H9 (cell line): ENCODE measurements at regions not wholly inside any gene's neighbourhood (a gene's known extent, or its start where the extent isn't known, plus 50 kb on each side); places are given as distances from the start of the nearest gene placed in this dataset.
"Not testable (repeated sequence)": the region's sequence is repeated elsewhere in the genome, so short reads cannot be mapped to it uniquely, and the experiment has no call there.

ENCODE experiments used
- DNase-seq: peaks from one replicate; pipeline ENCODE4 v3.0.0-alpha.2; 2017
- H2AFZ ChIP-seq: one replicate; pipeline ENCODE4 v1.6.1; 2013; ENCODE audit warnings: mild to moderate bottlenecking, low read length, control low read depth, moderate library complexity
- H2AK5ac ChIP-seq: 2 replicates; pipeline ENCODE4 v1.6.1; 2013; ENCODE audit warnings: low read length, control low read depth, mixed read lengths; ENCODE audit not compliant: insufficient read length
- H2BK120ac ChIP-seq: one replicate; pipeline ENCODE4 v1.6.1; 2013; ENCODE audit warnings: low read depth, mild to moderate bottlenecking, low read length, control low read depth, inconsistent platforms; ENCODE audit not compliant: poor library complexity, severe bottlenecking
- H2BK12ac ChIP-seq: 2 replicates; pipeline ENCODE4 v1.6.1; 2013; ENCODE audit warnings: low read length, control low read depth, mixed read lengths, low read depth; ENCODE audit not compliant: insufficient read length
- H2BK15ac ChIP-seq: 2 replicates; pipeline ENCODE4 v1.6.1; 2013; ENCODE audit warnings: low read depth, low read length, control low read depth
- H2BK20ac ChIP-seq: one replicate; pipeline ENCODE4 v1.6.1; 2013; ENCODE audit warnings: low read depth, mild to moderate bottlenecking, low read length, control low read depth, inconsistent platforms; ENCODE audit not compliant: poor library complexity, severe bottlenecking
- H2BK5ac ChIP-seq: 2 replicates; pipeline ENCODE4 v1.6.1; 2013; ENCODE audit warnings: low read length, control low read depth, mixed read lengths; ENCODE audit not compliant: insufficient read length
- H3K14ac ChIP-seq: 2 replicates; pipeline ENCODE4 v1.6.1; 2013; ENCODE audit warnings: low read length, control low read depth; ENCODE audit not compliant: insufficient read depth
- H3K18ac ChIP-seq: 2 replicates; pipeline ENCODE4 v1.6.1; 2013; ENCODE audit warnings: low read depth, mild to moderate bottlenecking, mixed read lengths, low read length, control low read depth; ENCODE audit not compliant: insufficient read length
- H3K23ac ChIP-seq: 2 replicates; pipeline ENCODE4 v1.6.1; 2013; ENCODE audit warnings: low read length, control low read depth, mixed read lengths, low read depth; ENCODE audit not compliant: insufficient read length
- H3K23me2 ChIP-seq: 2 replicates; pipeline ENCODE4 v1.6.1; 2013; ENCODE audit warnings: low read depth, mild to moderate bottlenecking, mixed read lengths, low read length, control low read depth; ENCODE audit not compliant: insufficient read length, poor library complexity, severe bottlenecking
- H3K27ac ChIP-seq: 2 replicates; pipeline ENCODE4 v1.5.1; 2013; ENCODE audit warnings: low read length, control low read depth, mixed read lengths, low read depth; ENCODE audit not compliant: insufficient read length
- H3K27me3 ChIP-seq: 2 replicates; pipeline ENCODE4 v1.6.1; 2013; ENCODE audit warnings: low read length, control low read depth, inconsistent platforms; ENCODE audit not compliant: insufficient read depth
- H3K4ac ChIP-seq: 2 replicates; pipeline ENCODE4 v1.6.1; 2013; ENCODE audit warnings: low read depth, mild to moderate bottlenecking, control low read depth, inconsistent platforms, low read length, moderate library complexity
- H3K4me1 ChIP-seq: 2 replicates; pipeline ENCODE4 v1.6.1; 2013; ENCODE audit warnings: low read length, control low read depth, inconsistent platforms; ENCODE audit not compliant: insufficient read depth
- H3K4me2 ChIP-seq: 2 replicates; pipeline ENCODE4 v1.6.1; 2013; ENCODE audit warnings: low read length, control low read depth, mixed read lengths; ENCODE audit not compliant: insufficient read length, insufficient read depth
- H3K56ac ChIP-seq: 2 replicates; pipeline ENCODE4 v1.6.1; 2013; ENCODE audit warnings: low read depth, mild to moderate bottlenecking, mixed read lengths, low read length, control low read depth; ENCODE audit not compliant: insufficient read length
- H3K79me1 ChIP-seq: 2 replicates; pipeline ENCODE4 v1.6.1; 2013; ENCODE audit warnings: low read depth, mild to moderate bottlenecking, moderate library complexity, low read length, control low read depth, inconsistent platforms; ENCODE audit not compliant: insufficient read depth, poor library complexity, severe bottlenecking
- H3K79me2 ChIP-seq: 2 replicates; pipeline ENCODE4 v1.6.1; 2013; ENCODE audit warnings: low read length, control low read depth, inconsistent platforms; ENCODE audit not compliant: insufficient read depth
- H3K9ac ChIP-seq: 2 replicates; pipeline ENCODE4 v1.6.1; 2013; ENCODE audit warnings: low read length, control low read depth, mixed read lengths; ENCODE audit not compliant: insufficient read length; ENCODE audit errors: extremely low read depth
- H3K9me3 ChIP-seq: one replicate; pipeline ENCODE4 v1.6.1; 2013; ENCODE audit warnings: low read depth, low read length, inconsistent platforms; ENCODE audit not compliant: control insufficient read depth
- H3T11ph ChIP-seq: one replicate; pipeline ENCODE4 v1.6.1; 2013; ENCODE audit warnings: mild to moderate bottlenecking, low read length, control low read depth, inconsistent platforms
- H4K20me1 ChIP-seq: one replicate; pipeline ENCODE4 v1.6.1; 2013; ENCODE audit not compliant: control insufficient read depth, insufficient read length, insufficient read depth
- H4K5ac ChIP-seq: 2 replicates; pipeline ENCODE4 v1.6.1; 2013; ENCODE audit warnings: low read depth, mild to moderate bottlenecking, mixed read lengths, low read length, control low read depth; ENCODE audit not compliant: insufficient read length
- H4K8ac ChIP-seq: replicated peaks from 2 replicates; pipeline ENCODE4 v1.6.1; 2013; ENCODE audit warnings: low read length, control low read depth, mixed read lengths, low read depth; ENCODE audit not compliant: insufficient read length
- H4K91ac ChIP-seq: 2 replicates; pipeline ENCODE4 v1.6.1; 2013; ENCODE audit warnings: low read depth, mild to moderate bottlenecking, moderate library complexity, mixed read lengths, low read length, control low read depth; ENCODE audit not compliant: insufficient read length
- H3K27ac Mint-ChIP-seq, 3 experiments: 2 replicates in 2 of 3; 3 replicates in 1 of 3; pipeline ENCODE4 v1.8.0; 2020 to 2021; ENCODE audit warnings: mixed read lengths in 3 of 3, mild to moderate bottlenecking in 1 of 3, moderate library complexity in 1 of 3
- H3K27me3 Mint-ChIP-seq: 2 replicates; pipeline ENCODE4 v1.8.0; 2021; ENCODE audit warnings: low read depth, mild to moderate bottlenecking, moderate library complexity, mixed read lengths
- H3K36me3 Mint-ChIP-seq, 3 experiments: 2 replicates in 2 of 3; 3 replicates in 1 of 3; pipeline ENCODE4 v1.8.0; 2020 to 2021; ENCODE audit warnings: low read depth in 3 of 3, mixed read lengths in 3 of 3; ENCODE audit not compliant: insufficient read depth in 1 of 3
- H3K4me1 Mint-ChIP-seq, 2 experiments: 2 replicates each; pipeline ENCODE4 v1.8.0; 2020; ENCODE audit warnings: mixed read lengths in 2 of 2
- H3K4me3 Mint-ChIP-seq, 2 experiments: 2 replicates in 1 of 2; 3 replicates in 1 of 2; pipeline ENCODE4 v1.8.0; 2020 to 2021; ENCODE audit warnings: mild to moderate bottlenecking in 2 of 2, mixed read lengths in 2 of 2, moderate library complexity in 1 of 2
- H3K9me3 Mint-ChIP-seq, 2 experiments: 2 replicates in 1 of 2; 3 replicates in 1 of 2; pipeline ENCODE4 v1.8.0; 2020; ENCODE audit warnings: mild to moderate bottlenecking in 2 of 2, mixed read lengths in 2 of 2, moderate library complexity in 1 of 2
- CTCF ChIP-seq: fragments of 200-600 bp; sonication (generic); conservative IDR thresholded peaks from 3 replicates; pipeline ENCODE4 v1.8.0; 2021; ENCODE audit warnings: antibody characterized with exemption, mild to moderate bottlenecking
- WGBS: extraction: QIAGEN DNeasy Blood & Tissue Kit; methylation state at CpG from one replicate; pipeline ENCODE4 v1.1.7; 2013; ENCODE audit warnings: missing lambda C conversion rate, low lambda C conversion rate, mixed read lengths; ENCODE audit not compliant: insufficient read length; ENCODE audit errors: extremely low coverage; 5-methylcytosine and 5-hydroxymethylcytosine counted together

DNA sequence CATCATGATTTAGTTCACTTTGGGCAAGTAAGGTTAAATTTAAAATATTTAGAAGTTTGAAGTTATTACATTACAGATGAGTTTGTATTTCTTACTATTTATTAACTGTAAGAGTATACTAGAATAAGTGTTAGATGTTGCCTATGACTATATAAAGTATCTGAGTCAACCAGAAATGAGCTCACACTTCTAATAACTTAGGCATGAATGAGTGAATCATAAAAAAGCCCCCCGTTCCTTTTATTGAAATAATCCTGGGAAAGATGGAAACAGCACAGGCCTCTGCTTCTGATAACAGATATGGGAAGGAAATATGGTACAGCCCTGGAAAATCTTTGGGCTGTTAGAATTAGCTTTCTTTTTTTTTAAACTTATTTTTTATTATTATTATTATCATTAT, 66.6 kb upstream of the TGFBR2 start:
- Histone ChIP-seq H3K23me2 (no peaks in the 10 kb centered on the region), H2BK120ac (no peak overlapping the region), H3K4ac (no peak overlapping the region), H3K79me2 (no peaks in the 10 kb centered on the region), H4K91ac (no peak overlapping the region), H3K18ac (no peak overlapping the region), H3K14ac (no peak overlapping the region), H2BK20ac (no peak overlapping the region), H3T11ph (no peak overlapping the region), H2AFZ (no peak overlapping the region), H2BK15ac (no peak overlapping the region), H3K79me1 (no peaks in the 10 kb centered on the region), H3K9me3 (no peaks in the 10 kb centered on the region), H2AK5ac (no peak overlapping the region), H2BK5ac (no peak overlapping the region), H3K27me3 (no peaks in the 10 kb centered on the region), H2BK12ac (no peak overlapping the region), H3K9ac (no peak overlapping the region), H3K56ac (no peak overlapping the region), H4K20me1 (no peaks in the 10 kb centered on the region), H3K27ac (no peak overlapping the region), H4K8ac (no peak overlapping the region), H3K23ac (no peak overlapping the region), H3K4me1 (no peaks in the 10 kb centered on the region), H4K5ac (no peak overlapping the region), H3K4me2 (no peak overlapping the region)
- Mint-ChIP-seq H3K27me3 (no peaks in the 10 kb centered on the region), H3K4me1 (peaks cover 3 to 4% of the 10 kb centered on the region in 2 experiments; a peak in 3 of 4 replicates), H3K36me3 (peaks cover 0 to 6% (median 3%) of the 10 kb centered on the region in 3 experiments; a peak in 4 of 7 replicates), H3K4me3 (no peak overlapping the region), H3K9me3 (no peaks in the 10 kb centered on the region; a peak in 1 of 5 replicates), H3K27ac (no peak overlapping the region)
- TF ChIP-seq CTCF: no peak
- DNase-seq: no peak
- WGBS: no CpG with 5 or more reads among the region's 1 CpG

DNA sequence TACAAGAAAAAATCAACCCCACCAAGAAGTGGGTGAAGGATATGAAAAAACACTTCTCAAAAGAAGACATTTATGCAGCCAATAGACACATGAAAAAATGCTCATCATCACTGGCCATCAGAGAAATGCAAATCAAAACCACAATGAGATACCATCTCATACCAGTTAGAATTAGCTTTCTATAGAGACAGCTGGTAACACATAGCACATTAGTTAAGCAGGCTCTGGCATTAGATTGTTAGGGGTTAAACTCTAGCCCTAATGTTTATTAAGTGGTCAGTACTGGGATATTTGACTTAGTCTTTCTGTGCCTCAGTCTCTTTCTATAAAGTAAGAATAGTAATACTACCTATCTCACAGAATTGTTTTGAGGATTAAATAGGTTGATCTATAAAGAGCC, 65.2 kb upstream of the TGFBR2 start:
- not testable (repeated sequence) for H4K8ac ChIP-seq, DNase-seq, H3K79me1 ChIP-seq, H2BK120ac ChIP-seq, H3K4me2 ChIP-seq, H4K5ac ChIP-seq, H3K9me3 Mint-ChIP-seq, H3K79me2 ChIP-seq, H3K4ac ChIP-seq, H2BK5ac ChIP-seq, H4K20me1 ChIP-seq, H4K91ac ChIP-seq, H2AK5ac ChIP-seq, H3K9me3 ChIP-seq, H2BK12ac ChIP-seq, H3K9ac ChIP-seq, H3K4me1 Mint-ChIP-seq, H3K27me3 ChIP-seq, H3K4me3 Mint-ChIP-seq, H3T11ph ChIP-seq, H2AFZ ChIP-seq, H3K27ac Mint-ChIP-seq, H2BK15ac ChIP-seq, H2BK20ac ChIP-seq, H3K27ac ChIP-seq, H3K4me1 ChIP-seq, H3K23me2 ChIP-seq, H3K27me3 Mint-ChIP-seq, H3K23ac ChIP-seq, H3K56ac ChIP-seq, H3K14ac ChIP-seq, H3K18ac ChIP-seq, H3K36me3 Mint-ChIP-seq
